WTC11 (cell line): ENCODE measurements at regions not wholly inside any gene's neighbourhood (a gene's known extent, or its start where the extent isn't known, plus 50 kb on each side); places are given as distances from the start of the nearest gene placed in this dataset.

Source experiments
- ATAC-seq: fragments of 200-7000 bp; cut with Tn5 transposase; 2 replicates; pipeline ENCODE4 v1.10.0; 2021; ENCODE audit warnings: mild to moderate bottlenecking, moderate library complexity
- CTCF ChIA-PET: fragments of 300-600 bp; sonication (Branson Sonifier 250); formaldehyde crosslinking; loops from one replicate; lab custom pipeline; 2021; ENCODE audit warnings: antibody characterized with exemption; lab: Charles Lee
- POLR2A ChIA-PET: fragments of 350-600 bp; sonication (Branson Sonifier 250); formaldehyde crosslinking; loops from one replicate; lab custom pipeline; 2021; ENCODE audit warnings: antibody characterized with exemption; lab: Charles Lee
- DNase-seq: peaks from one replicate; pipeline ENCODE4 v3.0.0; 2021; ENCODE audit warnings: low spot score
- H3K27ac Mint-ChIP-seq: 2 replicates; pipeline ENCODE4 v1.8.0; 2021; ENCODE audit warnings: mixed read lengths
- H3K27me3 Mint-ChIP-seq: 2 replicates; pipeline ENCODE4 v1.8.0; 2021; ENCODE audit warnings: low read depth, mild to moderate bottlenecking, moderate library complexity, mixed read lengths
- H3K36me3 Mint-ChIP-seq: 2 replicates; pipeline ENCODE4 v1.8.0; 2021; ENCODE audit warnings: mixed read lengths
- H3K4me1 Mint-ChIP-seq: 2 replicates; pipeline ENCODE4 v1.8.0; 2022; ENCODE audit warnings: mixed read lengths
- H3K4me3 Mint-ChIP-seq: 2 replicates; pipeline ENCODE4 v1.8.0; 2021; ENCODE audit warnings: mild to moderate bottlenecking, moderate library complexity, mixed read lengths
- H3K9me3 Mint-ChIP-seq: 2 replicates; pipeline ENCODE4 v1.8.0; 2021; ENCODE audit warnings: mixed read lengths
- CREB1 ChIP-seq: sonication (generic); formaldehyde crosslinking; IDR thresholded peaks from 2 replicates; pipeline ENCODE4 v1.8.0; 2023; ENCODE audit warnings: mild to moderate bottlenecking, missing genetic modification reagents
- CTCF ChIP-seq: fragments of 200-600 bp; IDR thresholded peaks from 2 replicates; pipeline ENCODE4 v1.8.0; 2022; ENCODE audit warnings: antibody characterized with exemption
- ETV6 ChIP-seq: sonication (generic); formaldehyde crosslinking; IDR thresholded peaks from 2 replicates; pipeline ENCODE4 v1.8.1; 2022; ENCODE audit warnings: mild to moderate bottlenecking, missing genetic modification reagents
- FOXP1 ChIP-seq: sonication (generic); formaldehyde crosslinking; IDR thresholded peaks from 2 replicates; pipeline ENCODE4 v1.8.0; 2022; ENCODE audit warnings: missing genetic modification reagents, mild to moderate bottlenecking, moderate library complexity, borderline replicate concordance
- HMGA2 ChIP-seq: fragments of 250-450 bp; sonication (Bioruptor Pico); IDR thresholded peaks from 2 replicates; pipeline ENCODE4 v1.4.0; 2021; ENCODE audit warnings: mild to moderate bottlenecking, moderate library complexity
- JAZF1 ChIP-seq: fragments of 250-450 bp; sonication (Bioruptor Pico); IDR thresholded peaks from 2 replicates; pipeline ENCODE4 v1.9.0; 2021; ENCODE audit warnings: moderate library complexity, mild to moderate bottlenecking, inconsistent platforms
- NR1H2 ChIP-seq: sonication (generic); formaldehyde crosslinking; IDR thresholded peaks from 2 replicates; pipeline ENCODE4 v1.9.0; 2021; ENCODE audit warnings: mild to moderate bottlenecking, moderate library complexity, missing genetic modification reagents
- PREB ChIP-seq: sonication (generic); formaldehyde crosslinking; IDR thresholded peaks from 2 replicates; pipeline ENCODE4 v1.8.1; 2022; ENCODE audit warnings: mild to moderate bottlenecking, missing genetic modification reagents, moderate library complexity, borderline replicate concordance
- RELA ChIP-seq: sonication (generic); formaldehyde crosslinking; IDR thresholded peaks from 2 replicates; pipeline ENCODE4 v1.8.1; 2022; ENCODE audit warnings: missing genetic modification reagents, mild to moderate bottlenecking, borderline replicate concordance
- STAT6 ChIP-seq: sonication (generic); formaldehyde crosslinking; conservative IDR thresholded peaks from 2 replicates; pipeline ENCODE4 v1.8.1; 2023; ENCODE audit warnings: mild to moderate bottlenecking, low read depth, missing genetic modification reagents, moderate library complexity
- TP53 ChIP-seq: sonication (generic); formaldehyde crosslinking; IDR thresholded peaks from 2 replicates; pipeline ENCODE4 v1.8.1; 2023; ENCODE audit warnings: mild to moderate bottlenecking, missing genetic modification reagents
- USF1 ChIP-seq: sonication (generic); formaldehyde crosslinking; IDR thresholded peaks from 2 replicates; pipeline ENCODE4 v1.8.0; 2022; ENCODE audit warnings: mild to moderate bottlenecking, missing genetic modification reagents
- ZNF121 ChIP-seq: sonication (generic); formaldehyde crosslinking; IDR thresholded peaks from 2 replicates; pipeline ENCODE4 v1.8.0; 2023; ENCODE audit warnings: missing genetic modification reagents
- ZNF232 ChIP-seq: sonication (generic); formaldehyde crosslinking; IDR thresholded peaks from 2 replicates; pipeline ENCODE4 v1.8.0; 2022; ENCODE audit warnings: mild to moderate bottlenecking, missing genetic modification reagents
- ZNF263 ChIP-seq: sonication (generic); formaldehyde crosslinking; IDR thresholded peaks from 2 replicates; pipeline ENCODE4 v1.8.1; 2022; ENCODE audit warnings: low read depth, mild to moderate bottlenecking, moderate library complexity, missing genetic modification reagents
- ZNF416 ChIP-seq: fragments of 250-450 bp; sonication (Bioruptor Pico); IDR thresholded peaks from 2 replicates; pipeline ENCODE4 v1.9.0; 2021; ENCODE audit warnings: mild to moderate bottlenecking, inconsistent platforms
- ZNF512 ChIP-seq: sonication (generic); formaldehyde crosslinking; IDR thresholded peaks from 2 replicates; pipeline ENCODE4 v1.8.1; 2022; ENCODE audit warnings: missing genetic modification reagents, borderline replicate concordance
- TF ChIP-seq, protein P1 (sequence below): sonication (generic); formaldehyde crosslinking; IDR thresholded peaks from 2 replicates; pipeline ENCODE4 v1.8.0; 2022; ENCODE audit warnings: missing genetic modification reagents
- TF ChIP-seq, protein P2 (sequence below): sonication (generic); formaldehyde crosslinking; IDR thresholded peaks from 2 replicates; pipeline ENCODE4 v1.8.0; 2023; ENCODE audit warnings: missing genetic modification reagents

DNA sequence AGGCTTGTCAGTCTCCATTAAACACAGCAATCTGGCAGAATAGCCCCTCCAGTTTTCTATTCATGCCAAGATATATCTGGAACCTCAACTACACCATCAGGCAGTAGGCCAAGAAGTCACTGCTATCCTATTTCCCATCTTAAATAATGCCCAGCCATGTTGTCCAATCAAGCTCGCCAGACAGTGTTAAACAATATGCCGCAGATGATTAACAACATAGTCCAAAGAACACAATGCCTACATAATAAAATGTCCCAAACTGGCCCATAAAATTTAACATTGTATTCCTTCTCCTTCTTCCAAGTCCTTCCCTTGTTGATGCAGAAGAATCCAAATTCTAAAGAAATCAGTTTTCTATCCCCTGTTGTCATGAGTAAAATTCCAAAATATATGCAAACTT lies 427.4 kb upstream of the PPP2R3A start (continued):
- TF ChIP-seq, protein P1, sequence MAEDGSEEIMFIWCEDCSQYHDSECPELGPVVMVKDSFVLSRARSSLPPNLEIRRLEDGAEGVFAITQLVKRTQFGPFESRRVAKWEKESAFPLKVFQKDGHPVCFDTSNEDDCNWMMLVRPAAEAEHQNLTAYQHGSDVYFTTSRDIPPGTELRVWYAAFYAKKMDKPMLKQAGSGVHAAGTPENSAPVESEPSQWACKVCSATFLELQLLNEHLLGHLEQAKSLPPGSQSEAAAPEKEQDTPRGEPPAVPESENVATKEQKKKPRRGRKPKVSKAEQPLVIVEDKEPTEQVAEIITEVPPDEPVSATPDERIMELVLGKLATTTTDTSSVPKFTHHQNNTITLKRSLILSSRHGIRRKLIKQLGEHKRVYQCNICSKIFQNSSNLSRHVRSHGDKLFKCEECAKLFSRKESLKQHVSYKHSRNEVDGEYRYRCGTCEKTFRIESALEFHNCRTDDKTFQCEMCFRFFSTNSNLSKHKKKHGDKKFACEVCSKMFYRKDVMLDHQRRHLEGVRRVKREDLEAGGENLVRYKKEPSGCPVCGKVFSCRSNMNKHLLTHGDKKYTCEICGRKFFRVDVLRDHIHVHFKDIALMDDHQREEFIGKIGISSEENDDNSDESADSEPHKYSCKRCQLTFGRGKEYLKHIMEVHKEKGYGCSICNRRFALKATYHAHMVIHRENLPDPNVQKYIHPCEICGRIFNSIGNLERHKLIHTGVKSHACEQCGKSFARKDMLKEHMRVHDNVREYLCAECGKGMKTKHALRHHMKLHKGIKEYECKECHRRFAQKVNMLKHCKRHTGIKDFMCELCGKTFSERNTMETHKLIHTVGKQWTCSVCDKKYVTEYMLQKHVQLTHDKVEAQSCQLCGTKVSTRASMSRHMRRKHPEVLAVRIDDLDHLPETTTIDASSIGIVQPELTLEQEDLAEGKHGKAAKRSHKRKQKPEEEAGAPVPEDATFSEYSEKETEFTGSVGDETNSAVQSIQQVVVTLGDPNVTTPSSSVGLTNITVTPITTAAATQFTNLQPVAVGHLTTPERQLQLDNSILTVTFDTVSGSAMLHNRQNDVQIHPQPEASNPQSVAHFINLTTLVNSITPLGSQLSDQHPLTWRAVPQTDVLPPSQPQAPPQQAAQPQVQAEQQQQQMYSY: no peak

GRCh38 chr3:135539351-135539750 lies 426.2 kb upstream of the PPP2R3A start:
- DNase-seq (no peak), ATAC-seq (no peak)
- POLR2A ChIA-PET: no interaction called here
- TF ChIP-seq RELA (no peak), ETV6 (no peak), ZNF416 (no peak), TP53 (CRISPR knock-in tag) (no peak), ZNF232 (CRISPR knock-in tag) (no peak), ZNF121 (CRISPR knock-in tag) (no peak)
- TF ChIP-seq, protein P2, sequence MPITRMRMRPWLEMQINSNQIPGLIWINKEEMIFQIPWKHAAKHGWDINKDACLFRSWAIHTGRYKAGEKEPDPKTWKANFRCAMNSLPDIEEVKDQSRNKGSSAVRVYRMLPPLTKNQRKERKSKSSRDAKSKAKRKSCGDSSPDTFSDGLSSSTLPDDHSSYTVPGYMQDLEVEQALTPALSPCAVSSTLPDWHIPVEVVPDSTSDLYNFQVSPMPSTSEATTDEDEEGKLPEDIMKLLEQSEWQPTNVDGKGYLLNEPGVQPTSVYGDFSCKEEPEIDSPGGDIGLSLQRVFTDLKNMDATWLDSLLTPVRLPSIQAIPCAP (CRISPR knock-in tag): no peak
- no peak overlapping the region for H3K4me3 Mint-ChIP-seq
- H3K4me1 Mint-ChIP-seq: no peaks in the 10 kb centered on the region
- CTCF ChIA-PET: interaction anchor here (1.2 kb wide), 1 partner anchor 23 kb away, joined by 4 read pairs; no protein-coding TSS in a partner anchor
- H3K9me3 Mint-ChIP-seq: no peaks in the 10 kb centered on the region
- H3K27me3 Mint-ChIP-seq: peaks cover 2% of the 10 kb centered on the region; the same call in 1 of the 2 replicates
- no peaks in the 10 kb centered on the region for H3K36me3 Mint-ChIP-seq
- no peak overlapping the region for H3K27ac Mint-ChIP-seq

DNA sequence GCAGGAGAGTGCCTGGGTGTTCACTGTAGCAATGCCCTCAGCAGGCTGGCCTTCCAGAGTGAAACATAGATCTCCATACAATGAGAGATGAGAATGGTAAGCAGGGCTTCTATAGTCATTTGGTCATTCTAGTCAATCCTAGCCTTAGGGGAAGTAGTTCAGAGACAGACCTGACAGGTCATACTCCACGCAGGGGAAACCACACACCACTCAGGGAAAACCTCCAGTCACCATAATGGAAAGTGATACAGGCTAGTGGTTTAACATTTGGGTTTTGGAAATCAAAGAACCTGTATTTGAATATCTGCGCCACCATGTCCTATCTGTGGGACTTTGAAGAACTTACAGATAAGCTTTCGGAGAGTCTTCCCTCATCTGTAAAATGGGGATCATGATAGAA lies 425.7 kb upstream of the PPP2R3A start:
- POLR2A ChIA-PET: no interaction called here
- TF ChIP-seq ZNF512 (CRISPR knock-in tag) (no peak), PREB (no peak), STAT6 (CRISPR knock-in tag) (no peak), HMGA2 (CRISPR knock-in tag) (no peak), FOXP1 (CRISPR knock-in tag) (no peak), JAZF1 (no peak), ZNF232 (CRISPR knock-in tag) (no peak), NR1H2 (CRISPR knock-in tag) (no peak), ZNF263 (no peak), USF1 (CRISPR knock-in tag) (no peak), CTCF (no peak), CREB1 (no peak)

More for the DNA sequence above, 425.7 kb upstream of the PPP2R3A start:
- Mint-ChIP-seq H3K27ac (no peak overlapping the region), H3K36me3 (no peaks in the 10 kb centered on the region), H3K9me3 (no peaks in the 10 kb centered on the region), H3K4me1 (no peaks in the 10 kb centered on the region), H3K27me3 (peaks cover 2% of the 10 kb centered on the region; the same call in 1 of the 2 replicates), H3K4me3 (no peak overlapping the region)
- ATAC-seq (no peak), DNase-seq (no peak)
- CTCF ChIA-PET: no interaction called here
